Osteocyte (in vitro differentiated cells): ENCODE measurements at regions not wholly inside any gene's neighbourhood (a gene's known extent, or its start where the extent isn't known, plus 50 kb on each side); places are given as distances from the start of the nearest gene placed in this dataset.
"Not testable (repeated sequence)": the region's sequence is repeated elsewhere in the genome, so short reads cannot be mapped to it uniquely, and the experiment has no call there.

Experiments
- DNase-seq: peaks from one replicate; pipeline ENCODE4 v3.0.0; 2021; ENCODE audit warnings: mixed read lengths; ENCODE audit not compliant: unreplicated experiment; ENCODE audit errors: extremely low spot score
- H3K27ac Mint-ChIP-seq: one replicate; pipeline ENCODE4 v1.8.0; 2021; ENCODE audit warnings: mild to moderate bottlenecking, mixed read lengths; ENCODE audit not compliant: unreplicated experiment
- H3K27me3 Mint-ChIP-seq: one replicate; pipeline ENCODE4 v1.8.0; 2021; ENCODE audit warnings: mixed read lengths; ENCODE audit not compliant: unreplicated experiment
- H3K36me3 Mint-ChIP-seq: one replicate; pipeline ENCODE4 v1.8.0; 2021; ENCODE audit warnings: mixed read lengths; ENCODE audit not compliant: unreplicated experiment
- H3K4me1 Mint-ChIP-seq: one replicate; pipeline ENCODE4 v1.8.0; 2021; ENCODE audit warnings: mixed read lengths; ENCODE audit not compliant: unreplicated experiment
- H3K4me3 Mint-ChIP-seq: one replicate; pipeline ENCODE4 v1.8.0; 2021; ENCODE audit warnings: mild to moderate bottlenecking, moderate library complexity, mixed read lengths; ENCODE audit not compliant: unreplicated experiment
- H3K9me3 Mint-ChIP-seq: one replicate; pipeline ENCODE4 v1.8.0; 2021; ENCODE audit warnings: mixed read lengths; ENCODE audit not compliant: unreplicated experiment
- CTCF ChIP-seq: fragments of 200-600 bp; sonication (generic); IDR thresholded peaks from 2 replicates; pipeline ENCODE4 v1.5.0; 2021; ENCODE audit warnings: antibody characterized with exemption, mild to moderate bottlenecking, moderate library complexity

DNA sequence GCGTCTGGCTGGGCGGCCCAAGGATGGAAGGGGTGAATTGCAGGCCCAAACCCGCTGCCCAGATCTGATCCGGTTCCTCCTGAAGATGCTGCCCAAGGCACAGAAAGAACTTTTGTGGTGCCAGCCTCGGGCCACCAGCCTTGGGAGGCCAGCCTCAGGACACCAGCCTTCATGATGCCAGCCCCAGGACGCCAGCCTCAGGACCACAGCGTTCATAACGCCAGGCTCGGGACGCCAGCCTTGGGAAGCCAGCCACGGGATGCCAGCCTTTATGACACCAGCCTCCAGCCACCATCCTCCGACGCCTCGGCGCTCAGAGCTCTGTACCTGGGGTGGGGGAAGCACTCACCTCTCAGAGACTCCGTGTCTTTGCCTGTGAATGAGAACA lies 107.8 kb downstream of the ADRA2C start:
- Mint-ChIP-seq H3K9me3 (peaks cover 6% of the 10 kb centered on the region), H3K27ac (no peak overlapping the region), H3K36me3 (peaks cover 3% of the 10 kb centered on the region), H3K4me3 (no peak overlapping the region), H3K27me3 (peaks cover 50% of the 10 kb centered on the region), H3K4me1 (peaks cover 4% of the 10 kb centered on the region)
- TF ChIP-seq CTCF = no peak
- no peak for DNase-seq

DNA sequence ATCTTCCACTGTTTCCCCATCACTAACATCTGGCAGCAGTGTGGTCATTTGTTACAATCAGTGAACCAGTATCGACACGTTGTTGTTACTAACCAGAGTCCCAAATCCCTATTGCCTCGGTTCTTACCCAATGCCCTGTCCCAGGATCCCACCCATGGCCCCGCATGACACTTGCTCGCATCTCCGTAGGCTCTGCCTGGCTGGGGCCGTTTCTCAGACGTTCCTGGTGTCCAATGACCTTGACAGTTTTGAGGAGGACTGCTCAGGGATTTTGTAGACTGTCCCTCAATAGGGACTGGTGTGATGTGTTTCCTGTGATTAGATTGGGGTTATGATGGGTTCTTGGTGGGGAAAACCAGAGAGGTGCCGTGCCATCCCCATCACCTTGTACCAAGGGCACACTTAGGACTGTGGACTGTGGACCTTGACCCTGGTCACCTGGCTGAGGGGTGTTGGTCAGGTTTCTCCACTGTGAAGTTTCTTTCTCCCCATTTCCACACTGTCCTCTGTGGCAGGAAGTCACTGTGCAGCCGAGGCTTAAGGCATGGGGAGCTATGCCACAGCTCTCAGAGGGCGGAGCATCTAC lies 108.4 kb downstream of the ADRA2C start:
- Mint-ChIP-seq H3K4me1 (peaks cover 4% of the 10 kb centered on the region), H3K27me3 (peaks cover 56% of the 10 kb centered on the region), H3K4me3 (no peak overlapping the region), H3K36me3 (peaks cover 3% of the 10 kb centered on the region), H3K9me3 (peaks cover 6% of the 10 kb centered on the region), H3K27ac (no peak overlapping the region)
- DNase-seq = no peak
- no peak for TF ChIP-seq CTCF

DNA sequence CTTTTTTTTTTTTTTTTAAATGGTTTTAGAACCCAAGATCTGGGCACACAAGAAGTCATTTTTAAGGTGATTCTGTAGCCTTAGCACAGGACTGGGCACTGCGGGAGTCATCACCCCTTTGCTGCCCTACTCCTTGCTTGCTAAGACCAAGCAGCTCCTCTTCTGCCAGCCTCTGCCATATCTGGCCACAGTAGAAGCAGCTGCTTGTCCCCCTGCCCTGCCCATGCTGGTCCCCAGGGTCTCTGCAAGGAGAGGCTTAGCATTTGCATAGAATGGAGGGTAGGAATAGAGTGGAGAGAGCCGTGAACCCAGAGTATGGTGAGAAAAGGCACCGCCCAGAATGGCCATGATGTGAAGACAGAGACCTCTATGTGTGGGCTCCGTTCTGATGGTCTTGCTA lies 109.3 kb downstream of the ADRA2C start:
- no peak overlapping the region for H3K27ac Mint-ChIP-seq
- peaks cover 52% of the 10 kb centered on the region for H3K27me3 Mint-ChIP-seq
- H3K4me1 Mint-ChIP-seq = peaks cover 4% of the 10 kb centered on the region
- TF ChIP-seq CTCF = no peak
- DNase-seq = no peak
- H3K9me3 Mint-ChIP-seq = peaks cover 6% of the 10 kb centered on the region
- no peak overlapping the region for H3K4me3 Mint-ChIP-seq
- H3K36me3 Mint-ChIP-seq = peaks cover 3% of the 10 kb centered on the region

DNA sequence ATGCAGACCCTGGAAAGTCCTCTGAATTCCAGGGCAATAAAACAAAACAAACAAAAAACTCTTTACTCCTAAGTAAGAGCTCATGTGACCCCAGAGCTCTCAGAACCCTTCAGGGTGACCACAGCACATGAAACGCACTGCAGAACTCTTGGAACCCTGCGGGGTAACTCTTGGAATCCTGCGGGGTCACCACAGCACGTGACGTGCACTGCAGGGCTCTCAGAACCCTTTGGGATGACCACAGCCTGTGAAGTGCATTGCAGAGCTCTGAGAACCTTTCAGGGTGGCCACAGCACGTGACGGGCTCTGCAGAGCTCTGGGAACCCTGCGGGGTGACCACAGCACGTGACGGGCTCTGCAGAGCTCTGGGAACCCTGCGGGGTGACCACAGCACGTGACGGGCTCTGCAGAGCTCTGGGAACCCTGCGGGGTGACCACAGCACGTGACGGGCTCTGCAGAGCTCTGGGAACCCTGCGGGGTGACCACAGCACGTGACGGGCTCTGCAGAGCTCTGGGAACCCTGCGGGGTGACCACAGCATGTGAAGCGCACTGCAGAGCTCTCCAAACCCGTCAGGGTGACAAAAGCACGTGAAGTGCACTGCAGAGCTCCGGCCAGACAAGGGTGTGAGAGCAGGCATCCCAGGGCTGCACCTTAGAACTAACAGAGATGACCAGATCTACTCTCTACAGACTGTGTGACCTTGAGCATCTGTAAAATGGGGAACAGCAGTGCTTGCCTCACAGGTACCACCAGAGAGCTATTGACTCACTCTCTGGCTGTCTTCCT lies 110.1 kb downstream of the ADRA2C start:
- not testable (repeated sequence) for H3K36me3 Mint-ChIP-seq, H3K4me1 Mint-ChIP-seq, H3K9me3 Mint-ChIP-seq, DNase-seq, H3K27ac Mint-ChIP-seq, H3K4me3 Mint-ChIP-seq
- peaks cover 52% of the 10 kb centered on the region for H3K27me3 Mint-ChIP-seq

GRCh38 chr4:3877236-3877635 lies 111.1 kb downstream of the ADRA2C start:
- no peak for DNase-seq
- peaks cover 6% of the 10 kb centered on the region for H3K9me3 Mint-ChIP-seq
- peaks cover 3% of the 10 kb centered on the region for H3K4me1 Mint-ChIP-seq
- no peak overlapping the region for H3K4me3 Mint-ChIP-seq
- peaks cover 3% of the 10 kb centered on the region for H3K36me3 Mint-ChIP-seq
- no peak overlapping the region for H3K27ac Mint-ChIP-seq
- no peak for TF ChIP-seq CTCF
- H3K27me3 Mint-ChIP-seq = peaks cover 54% of the 10 kb centered on the region
